Thoracic aorta (tissue), 2 donors: ENCODE measurements at regions not wholly inside any gene's neighbourhood (a gene's known extent, or its start where the extent isn't known, plus 50 kb on each side); places are given as distances from the start of the nearest gene placed in this dataset.
A peak's percentile ranks its signal among the peaks of the same experiment; 100 is the strongest.

Source experiments
- ATAC-seq: fragments of 150-250 bp; one replicate; pipeline ENCODE4 v1.8.0; 2017; ENCODE audit warnings: low read depth; ENCODE audit not compliant: insufficient number of reproducible peaks, low FRiP score
- DNase-seq: peaks from one replicate; pipeline ENCODE4 v3.0.0-alpha.2; 2020; ENCODE audit warnings: low spot score
- H3K27ac ChIP-seq, 2 donors: fragments of 200-600 bp; sonication (generic); 1 replicate in 1 of 2; 2 replicates in 1 of 2; pipeline ENCODE4 v1.5.1; 2016; ENCODE audit warnings: mild to moderate bottlenecking in 2 of 2, moderate library complexity in 2 of 2
- H3K27me3 ChIP-seq: fragments of 200-600 bp; sonication (generic); replicated peaks from 2 replicates; pipeline ENCODE4 v1.6.0; 2016; ENCODE audit warnings: mild to moderate bottlenecking; ENCODE audit not compliant: insufficient read depth
- H3K36me3 ChIP-seq: fragments of 200-600 bp; sonication (generic); one replicate; pipeline ENCODE4 v1.5.1; 2016
- H3K4me1 ChIP-seq, 2 donors: fragments of 200-600 bp; sonication (generic); 1 replicate in 1 of 2; 2 replicates in 1 of 2; pipeline versions ENCODE4 v1.5.1 to v1.6.0; 2016; ENCODE audit warnings: low read depth in 2 of 2, mild to moderate bottlenecking in 1 of 2; ENCODE audit not compliant: control insufficient read depth in 1 of 2
- H3K4me3 ChIP-seq: fragments of 200-600 bp; sonication (generic); 2 replicates; pipeline ENCODE4 v1.5.1; 2016; ENCODE audit warnings: mild to moderate bottlenecking
- H3K9me3 ChIP-seq: fragments of 200-600 bp; sonication (generic); 2 replicates; pipeline ENCODE4 v1.5.1; 2016
- TF ChIP-seq, protein P1 (sequence below): fragments of 200-600 bp; sonication (generic); IDR thresholded peaks from one replicate; pipeline ENCODE4 v1.5.1; 2019; ENCODE audit warnings: antibody characterized with exemption

DNA sequence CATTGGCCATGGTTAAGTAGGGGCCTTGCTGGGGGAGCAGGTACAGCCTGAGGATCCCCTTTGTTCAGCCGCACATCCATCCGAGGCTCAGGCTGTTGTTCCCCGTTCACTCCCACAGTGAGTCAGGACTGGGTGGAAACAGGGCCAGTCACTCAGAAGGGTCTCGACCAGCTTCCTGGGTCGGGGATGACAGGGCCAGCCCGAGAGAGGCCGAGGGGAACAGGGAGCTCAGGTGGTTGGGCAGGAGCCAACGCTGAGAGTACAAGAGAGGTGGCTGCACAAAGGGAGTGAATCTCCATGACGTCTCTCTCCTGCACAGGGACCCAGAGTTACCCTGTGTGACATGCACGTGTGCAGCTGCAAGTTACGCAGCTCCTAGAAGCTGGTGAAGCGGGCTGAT is 97.2 kb upstream of the SHANK2 start:
- no peak overlapping the region for H3K27ac ChIP-seq
- H3K4me3 ChIP-seq = no peak overlapping the region
- TF ChIP-seq, protein P1, sequence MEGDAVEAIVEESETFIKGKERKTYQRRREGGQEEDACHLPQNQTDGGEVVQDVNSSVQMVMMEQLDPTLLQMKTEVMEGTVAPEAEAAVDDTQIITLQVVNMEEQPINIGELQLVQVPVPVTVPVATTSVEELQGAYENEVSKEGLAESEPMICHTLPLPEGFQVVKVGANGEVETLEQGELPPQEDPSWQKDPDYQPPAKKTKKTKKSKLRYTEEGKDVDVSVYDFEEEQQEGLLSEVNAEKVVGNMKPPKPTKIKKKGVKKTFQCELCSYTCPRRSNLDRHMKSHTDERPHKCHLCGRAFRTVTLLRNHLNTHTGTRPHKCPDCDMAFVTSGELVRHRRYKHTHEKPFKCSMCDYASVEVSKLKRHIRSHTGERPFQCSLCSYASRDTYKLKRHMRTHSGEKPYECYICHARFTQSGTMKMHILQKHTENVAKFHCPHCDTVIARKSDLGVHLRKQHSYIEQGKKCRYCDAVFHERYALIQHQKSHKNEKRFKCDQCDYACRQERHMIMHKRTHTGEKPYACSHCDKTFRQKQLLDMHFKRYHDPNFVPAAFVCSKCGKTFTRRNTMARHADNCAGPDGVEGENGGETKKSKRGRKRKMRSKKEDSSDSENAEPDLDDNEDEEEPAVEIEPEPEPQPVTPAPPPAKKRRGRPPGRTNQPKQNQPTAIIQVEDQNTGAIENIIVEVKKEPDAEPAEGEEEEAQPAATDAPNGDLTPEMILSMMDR = no peak
- no peaks in the 10 kb centered on the region for H3K36me3 ChIP-seq
- DNase-seq = no peak
- H3K9me3 ChIP-seq = no peaks in the 10 kb centered on the region
- no peaks in the 10 kb centered on the region for H3K27me3 ChIP-seq
- ATAC-seq = no peak
- H3K4me1 ChIP-seq = no peaks in the 10 kb centered on the region

DNA sequence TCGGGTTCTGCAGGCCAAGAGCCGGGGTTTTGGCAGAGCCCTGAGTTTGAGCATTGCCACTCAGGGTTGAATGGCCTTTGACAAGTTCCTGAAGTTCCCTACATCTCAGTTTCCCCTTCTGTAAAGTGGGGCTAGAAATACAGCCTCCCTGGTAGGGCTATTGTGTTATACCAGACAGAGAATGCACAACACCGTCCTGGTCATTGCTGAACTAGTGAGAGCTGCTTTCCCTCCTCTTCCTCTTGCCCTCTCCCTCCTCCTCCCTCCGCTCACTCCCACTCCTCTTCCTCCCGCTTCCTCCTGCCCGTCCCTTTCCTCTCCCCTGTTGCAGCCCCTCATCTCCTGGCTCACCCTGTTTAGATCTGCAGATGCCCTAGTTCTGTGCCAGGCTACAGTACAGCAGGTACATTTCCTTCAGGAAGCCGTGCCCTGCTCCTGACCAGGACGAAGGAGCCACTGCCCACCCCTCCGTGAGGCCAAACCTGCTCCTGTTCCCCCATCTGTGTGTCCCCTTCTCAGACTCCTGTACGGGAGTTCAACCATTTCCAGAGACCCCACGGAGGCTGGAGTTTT is 91.5 kb upstream of the SHANK2 start:
- Histone ChIP-seq H3K27me3 (no peaks in the 10 kb centered on the region), H3K36me3 (no peaks in the 10 kb centered on the region), H3K27ac (no peak overlapping the region), H3K4me1 (peaks cover 0 to 7% of the 10 kb centered on the region in 2 donors), H3K4me3 (no peak overlapping the region), H3K9me3 (no peaks in the 10 kb centered on the region)
- ATAC-seq (no peak), DNase-seq (no peak)
- TF ChIP-seq, protein P1 = no peak

DNA sequence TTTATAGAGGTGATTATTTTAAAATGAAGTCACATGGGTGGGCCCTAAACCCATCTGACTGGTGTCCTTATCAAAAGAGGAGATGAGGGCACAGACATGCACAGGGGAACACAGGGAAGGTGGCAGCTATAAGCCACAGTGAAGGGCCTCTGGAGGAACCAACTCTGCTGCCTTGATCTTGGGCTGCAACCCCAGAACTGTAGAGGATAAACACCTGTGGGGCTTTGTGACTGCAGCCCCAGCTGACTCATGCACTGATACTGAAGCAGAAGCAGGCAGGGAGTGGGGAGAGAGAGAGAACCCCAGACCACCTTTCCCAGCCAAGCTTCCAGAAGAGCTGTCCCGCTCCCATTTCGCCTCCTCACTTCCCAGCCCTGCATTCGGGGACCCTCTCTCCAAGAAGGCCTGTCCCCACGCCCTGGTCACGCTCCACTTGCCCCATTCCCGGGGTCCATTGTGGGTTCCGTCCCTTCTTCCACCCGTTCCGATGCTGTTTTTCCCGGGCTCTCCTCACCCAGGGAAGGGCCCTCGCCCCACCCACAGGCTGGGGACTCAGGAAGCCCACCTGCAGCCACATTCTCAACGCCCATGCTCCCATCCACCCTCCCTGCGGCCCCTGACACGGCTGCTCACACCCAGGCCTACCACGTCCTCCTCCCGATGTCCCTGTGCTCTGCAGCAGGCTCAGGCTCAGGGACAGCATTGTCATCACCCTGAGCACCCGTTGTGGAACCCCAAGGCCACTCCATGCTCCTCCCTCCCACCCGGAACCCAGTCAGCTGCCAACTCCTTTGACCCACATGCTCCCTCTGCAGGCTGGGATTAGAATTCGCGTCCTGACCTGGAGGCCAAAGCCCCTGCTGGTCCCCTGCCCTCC is 90.8 kb upstream of the SHANK2 start:
- TF ChIP-seq, protein P1 = peak; percentile 33
- Histone ChIP-seq H3K36me3 (no peaks in the 10 kb centered on the region), H3K9me3 (no peaks in the 10 kb centered on the region), H3K4me1 (peaks cover 0 to 8% of the 10 kb centered on the region in 2 donors), H3K27me3 (no peaks in the 10 kb centered on the region), H3K27ac (no peak overlapping the region), H3K4me3 (no peak overlapping the region)
- DNase-seq (no peak), ATAC-seq (no peak)

DNA sequence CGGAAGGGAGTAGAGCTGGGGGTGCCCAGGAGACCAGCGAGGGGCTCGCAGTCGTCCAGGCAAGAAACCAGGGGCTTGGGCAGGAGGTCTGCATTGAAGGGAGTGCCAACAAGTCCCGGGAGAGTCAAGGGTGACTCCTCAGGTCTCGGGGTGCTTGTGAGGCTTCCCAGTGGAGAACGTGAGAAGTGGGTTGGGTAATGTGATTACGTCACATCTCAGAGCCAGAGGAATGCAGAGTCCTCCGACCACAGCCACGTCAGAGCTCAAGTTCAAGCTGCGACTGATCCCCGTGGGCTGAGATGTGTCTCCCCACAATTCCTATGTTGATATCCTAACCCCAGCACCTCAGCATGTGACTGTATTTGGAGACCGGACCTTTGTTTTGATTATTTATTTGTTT is 89.7 kb upstream of the SHANK2 start:
- Histone ChIP-seq H3K27ac (no peak overlapping the region), H3K4me3 (no peak overlapping the region), H3K4me1 (peaks cover 0 to 8% of the 10 kb centered on the region in 2 donors), H3K27me3 (no peaks in the 10 kb centered on the region), H3K36me3 (no peaks in the 10 kb centered on the region), H3K9me3 (no peaks in the 10 kb centered on the region)
- TF ChIP-seq, protein P1 = no peak
- DNase-seq (no peak), ATAC-seq (no peak)

DNA sequence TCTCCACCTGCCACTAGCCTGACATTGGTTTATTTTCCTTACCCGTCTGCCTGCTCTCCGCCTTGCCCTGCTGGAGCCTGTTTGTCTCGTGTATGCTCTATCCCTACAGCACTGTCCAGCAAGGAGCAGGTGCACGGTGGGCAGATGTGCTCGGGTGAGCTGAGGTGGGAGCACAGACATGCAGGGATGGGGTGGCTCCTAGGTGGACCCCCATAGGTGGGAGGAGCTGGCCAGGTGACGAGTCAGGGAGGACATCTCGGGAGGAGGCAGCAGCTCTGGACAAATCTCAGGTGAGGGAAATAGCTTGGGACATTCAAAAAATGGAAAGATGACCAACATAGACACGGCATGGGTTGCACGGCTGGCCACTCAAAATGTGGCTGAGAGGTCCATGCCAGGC is 89.2 kb upstream of the SHANK2 start:
- Histone ChIP-seq H3K4me1 (peaks cover 0 to 8% of the 10 kb centered on the region in 2 donors), H3K27me3 (no peaks in the 10 kb centered on the region), H3K36me3 (no peaks in the 10 kb centered on the region), H3K4me3 (no peak overlapping the region), H3K27ac (no peak overlapping the region), H3K9me3 (no peaks in the 10 kb centered on the region)
- no peak for DNase-seq
- no peak for ATAC-seq
- TF ChIP-seq, protein P1 = no peak
